Right lobe of liver (tissue), 6 donors: ENCODE measurements at regions not wholly inside any gene's neighbourhood (a gene's known extent, or its start where the extent isn't known, plus 50 kb on each side); places are given as distances from the start of the nearest gene placed in this dataset.
"Not testable (repeated sequence)": the region's sequence is repeated elsewhere in the genome, so short reads cannot be mapped to it uniquely, and the experiment has no call there.

Experiments
- ATAC-seq, 4 donors: fragments of 200-7000 bp; cut with Tn5 transposase; one replicate each; pipeline ENCODE4 v1.9.1; 2020; ENCODE audit warnings: mild to moderate bottlenecking in 4 of 4, moderate library complexity in 4 of 4
- DNase-seq, 3 donors: peaks; one replicate each; pipeline ENCODE4 v3.0.0-alpha.2; 2020
- H3K27ac ChIP-seq, 3 donors: fragments of 200-600 bp; one replicate each; pipeline ENCODE4 v1.8.0; 2022
- H3K27me3 ChIP-seq, 2 donors: fragments of 200-600 bp; one replicate each; pipeline ENCODE4 v1.8.0; 2022
- H3K36me3 ChIP-seq, 4 donors: fragments of 200-600 bp; sonication (generic) in 1 of 4; one replicate each; pipeline versions ENCODE4 v1.5.1 to v1.8.0; 2017 to 2022; ENCODE audit warnings: control low read depth in 1 of 4
- H3K4me1 ChIP-seq, 4 donors: fragments of 200-600 bp; sonication (generic) in 1 of 4; one replicate each; pipeline versions ENCODE4 v1.5.1 to v1.8.0; 2017 to 2022; ENCODE audit warnings: control low read depth in 1 of 4
- H3K4me3 ChIP-seq, 3 donors: fragments of 200-600 bp; one replicate each; pipeline ENCODE4 v1.8.0; 2022
- H3K9me3 ChIP-seq, 4 donors: fragments of 200-600 bp; sonication (generic) in 1 of 4; one replicate each; pipeline versions ENCODE4 v1.5.1 to v1.8.0; 2017 to 2022; ENCODE audit warnings: control low read depth in 1 of 4
- POLR2A ChIP-seq: fragments of 450-650 bp; IDR thresholded peaks from one replicate; pipeline ENCODE4 v1.6.1; 2017; ENCODE audit warnings: antibody characterized with exemption, mild to moderate bottlenecking
- WGBS: methylation state at CpG from one replicate; pipeline ENCODE4 v1.1.6; 2018; ENCODE audit warnings: low coverage, low lambda C conversion rate; ENCODE audit not compliant: insufficient coverage; ENCODE audit errors: missing lambda C conversion rate; 5-methylcytosine and 5-hydroxymethylcytosine counted together
- intact Hi-C, 2 donors: fragments of 100-400 bp; cut with DNase I; formaldehyde crosslinking; loops; one replicate each; pipeline versions ENCODE4 v1.11.2 to v1.14.1; 2022
- TF ChIP-seq, protein P1 (sequence below), 4 donors: fragments of 200-600 bp in 3 of 4; fragments of 450-650 bp in 1 of 4; IDR thresholded peaks; one replicate each; pipeline versions ENCODE4 v1.5.1 to v1.8.0; 2016 to 2022; ENCODE audit warnings: antibody characterized with exemption in 4 of 4, mild to moderate bottlenecking in 2 of 4
- donor health status: DM: no; HTN: yes; CAD: no.
- donor health status: DM: no; HTN: no; CAD: no.
- donor health status: DM: no; HTN: no; CAD: no.
- donor health status: DM: no; HTN: yes; CAD: no.
- donor health status: DM: no; HTN: yes; CAD: no.

DNA sequence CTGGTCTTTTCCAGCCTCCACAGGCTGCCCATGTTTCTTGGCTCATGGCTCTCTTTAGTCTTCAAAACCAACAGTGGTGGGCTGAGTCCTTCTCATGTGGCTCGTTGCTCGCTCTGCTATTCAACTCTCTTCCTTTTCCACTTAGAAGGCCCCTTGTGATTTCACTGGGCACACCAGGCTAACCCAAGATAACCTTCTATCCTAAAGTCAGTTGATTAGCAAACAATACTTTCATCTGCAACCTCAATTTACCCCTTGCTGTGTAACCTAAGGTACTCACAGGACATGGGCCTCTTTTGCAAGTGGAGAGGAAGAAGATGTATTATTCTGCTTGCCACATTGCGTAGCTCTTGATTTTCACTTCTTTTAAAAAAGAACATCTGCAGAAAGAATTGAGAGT is 79.6 kb downstream of the UTRN start:
- H3K36me3 ChIP-seq, result no peaks in the 10 kb centered on the region
- H3K4me3 ChIP-seq, result no peak overlapping the region
- no peak overlapping the region for H3K27ac ChIP-seq
- DNase-seq (no peak), ATAC-seq (peak in 3 of 4 donors; percentile 23 to 56 (median 29))
- peaks cover 0 to 10% (median 0%) of the 10 kb centered on the region in 4 donors for H3K4me1 ChIP-seq
- WGBS, result 67% methylated on average over 3 of the region's 3 CpGs
- no peaks in the 10 kb centered on the region for H3K27me3 ChIP-seq
- TF ChIP-seq, protein P1, sequence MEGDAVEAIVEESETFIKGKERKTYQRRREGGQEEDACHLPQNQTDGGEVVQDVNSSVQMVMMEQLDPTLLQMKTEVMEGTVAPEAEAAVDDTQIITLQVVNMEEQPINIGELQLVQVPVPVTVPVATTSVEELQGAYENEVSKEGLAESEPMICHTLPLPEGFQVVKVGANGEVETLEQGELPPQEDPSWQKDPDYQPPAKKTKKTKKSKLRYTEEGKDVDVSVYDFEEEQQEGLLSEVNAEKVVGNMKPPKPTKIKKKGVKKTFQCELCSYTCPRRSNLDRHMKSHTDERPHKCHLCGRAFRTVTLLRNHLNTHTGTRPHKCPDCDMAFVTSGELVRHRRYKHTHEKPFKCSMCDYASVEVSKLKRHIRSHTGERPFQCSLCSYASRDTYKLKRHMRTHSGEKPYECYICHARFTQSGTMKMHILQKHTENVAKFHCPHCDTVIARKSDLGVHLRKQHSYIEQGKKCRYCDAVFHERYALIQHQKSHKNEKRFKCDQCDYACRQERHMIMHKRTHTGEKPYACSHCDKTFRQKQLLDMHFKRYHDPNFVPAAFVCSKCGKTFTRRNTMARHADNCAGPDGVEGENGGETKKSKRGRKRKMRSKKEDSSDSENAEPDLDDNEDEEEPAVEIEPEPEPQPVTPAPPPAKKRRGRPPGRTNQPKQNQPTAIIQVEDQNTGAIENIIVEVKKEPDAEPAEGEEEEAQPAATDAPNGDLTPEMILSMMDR (IDR thresholded peaks at IDR 0.05), result no peak
- TF ChIP-seq POLR2A, result no peak
- H3K9me3 ChIP-seq, result no peaks in the 10 kb centered on the region
- intact Hi-C loops, result no loop called here

DNA sequence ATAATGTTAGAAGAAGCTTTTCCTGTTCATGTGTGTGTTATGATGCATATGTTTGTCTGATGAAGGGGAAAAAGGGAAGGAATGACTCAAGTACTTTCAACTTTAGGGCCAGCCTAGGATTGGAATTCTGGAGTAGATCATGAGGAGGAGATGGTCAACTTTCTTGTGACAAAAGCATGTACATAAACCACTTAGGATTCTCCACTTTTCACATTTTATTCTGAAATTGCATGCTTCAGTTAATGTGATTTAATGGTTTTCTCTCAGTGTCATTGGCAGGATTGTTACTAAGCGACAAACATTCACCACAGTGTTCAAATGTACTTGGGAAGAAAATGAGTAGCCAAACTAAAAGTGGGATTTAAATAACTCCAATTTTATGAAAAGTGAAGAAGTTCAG is 80.1 kb downstream of the UTRN start:
- H3K27ac ChIP-seq, result no peak overlapping the region
- TF ChIP-seq POLR2A, result no peak
- TF ChIP-seq, protein P1 (IDR thresholded peaks at IDR 0.05), result no peak
- no peaks in the 10 kb centered on the region for H3K9me3 ChIP-seq
- no peak overlapping the region for H3K4me3 ChIP-seq
- peaks cover 0 to 10% (median 0%) of the 10 kb centered on the region in 4 donors for H3K4me1 ChIP-seq
- H3K36me3 ChIP-seq, result no peaks in the 10 kb centered on the region
- intact Hi-C loops, result no loop called here
- ATAC-seq, result no peak
- 94% methylated on average over 1 of the region's 1 CpG for WGBS
- no peaks in the 10 kb centered on the region for H3K27me3 ChIP-seq
- no peak for DNase-seq

DNA sequence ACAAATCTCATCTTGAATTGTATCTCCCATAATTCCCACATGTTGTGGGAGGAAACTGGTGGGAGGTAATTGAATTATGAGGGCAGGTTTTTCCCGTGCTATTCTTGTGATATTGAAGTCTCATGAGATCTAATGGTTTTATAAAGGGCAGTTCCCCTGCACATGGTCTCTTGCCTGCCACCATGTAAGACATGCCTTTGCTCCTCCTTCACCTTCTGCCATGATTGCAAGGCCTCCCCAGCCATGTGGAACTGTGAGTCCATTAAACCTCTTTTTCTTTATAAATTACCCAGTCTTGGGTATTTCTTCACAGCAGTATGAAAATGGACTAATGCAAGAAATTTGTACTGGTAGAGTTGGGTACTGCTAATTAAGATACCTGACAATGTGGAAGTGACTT is 84.6 kb downstream of the UTRN start:
- WGBS, result 71% methylated on average over 1 of the region's 1 CpG

DNA sequence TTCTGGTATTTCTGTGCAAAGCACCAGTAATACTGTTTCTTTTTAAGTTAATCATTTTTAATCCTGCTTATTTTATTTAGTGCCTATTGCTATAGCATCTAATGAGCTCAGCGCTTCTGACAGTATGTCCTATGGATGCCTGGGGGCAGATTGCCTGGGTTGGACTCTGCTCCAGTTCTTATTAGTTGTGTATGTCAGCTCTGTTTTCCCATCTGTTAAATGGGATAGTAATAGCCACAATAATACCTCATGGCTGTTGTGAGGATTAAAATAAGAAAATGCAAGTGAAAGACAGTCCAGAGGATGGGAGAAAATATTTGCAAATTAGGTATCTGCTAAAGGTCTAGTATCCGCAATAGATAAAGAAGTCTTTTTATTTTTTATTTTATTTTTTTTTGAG is 87.0 kb downstream of the UTRN start:
- Histone ChIP-seq H3K27ac (no peak overlapping the region), H3K36me3 (no peaks in the 10 kb centered on the region), H3K27me3 (no peaks in the 10 kb centered on the region), H3K9me3 (no peaks in the 10 kb centered on the region), H3K4me1 (peaks cover 0 to 11% (median 0%) of the 10 kb centered on the region in 4 donors), H3K4me3 (no peak overlapping the region)
- intact Hi-C loops, result no loop called here
- no peak for DNase-seq
- ATAC-seq, result no peak
- TF ChIP-seq POLR2A, result no peak
- TF ChIP-seq, protein P1 (IDR thresholded peaks at IDR 0.05), result no peak
- 100% methylated on average over 2 of the region's 2 CpGs for WGBS

More for the DNA sequence above, 84.6 kb downstream of the UTRN start:
- H3K36me3 ChIP-seq, H3K27me3 ChIP-seq, intact Hi-C loops, DNase-seq, H3K4me3 ChIP-seq, H3K27ac ChIP-seq, ATAC-seq, H3K9me3 ChIP-seq, H3K4me1 ChIP-seq: not testable (repeated sequence)

DNA sequence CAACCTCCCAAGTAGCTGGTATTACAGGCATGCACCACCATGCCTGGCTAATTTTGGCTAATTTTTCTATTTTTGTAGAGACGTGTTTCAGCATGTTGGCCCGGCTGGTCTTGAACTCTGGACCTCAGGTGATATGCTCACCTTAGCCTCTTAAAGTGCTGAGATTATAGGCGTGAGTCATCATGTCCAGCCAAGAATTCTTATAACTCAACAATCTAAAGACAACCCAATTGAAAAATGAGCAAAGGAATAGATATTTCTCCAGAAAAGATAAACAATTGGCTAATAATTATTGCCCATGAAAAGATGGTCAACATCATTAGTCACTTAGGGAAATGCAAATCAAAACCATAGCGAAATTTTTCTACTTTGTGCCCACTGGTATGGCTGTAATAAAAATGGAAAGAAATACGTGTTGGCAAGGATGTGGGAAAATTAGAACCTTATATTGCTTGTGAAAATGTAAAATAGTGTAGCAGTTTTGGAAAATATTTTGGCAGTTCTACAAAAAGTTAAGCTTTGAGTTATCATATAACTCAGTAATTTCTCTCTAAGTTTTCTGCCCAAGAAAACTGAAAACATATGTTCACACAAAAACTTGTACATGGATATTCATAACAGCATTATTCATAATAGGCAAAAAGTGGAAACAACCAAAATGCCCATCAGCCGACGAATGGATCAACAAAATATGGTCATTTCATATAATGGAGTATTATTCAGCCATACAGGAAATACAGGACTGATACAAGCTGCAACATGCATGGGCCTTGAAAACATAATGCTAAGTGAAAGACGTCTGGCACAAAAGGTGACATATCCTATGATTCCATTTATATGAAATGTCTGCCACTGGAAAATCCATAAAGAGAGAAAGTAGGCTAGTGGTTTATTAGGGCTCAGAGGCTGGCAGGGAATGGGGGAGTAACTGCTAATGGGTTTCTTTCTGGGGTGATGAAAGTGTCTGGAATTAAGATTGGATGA is 87.8 kb downstream of the UTRN start:
- Histone ChIP-seq H3K36me3 (no peaks in the 10 kb centered on the region), H3K4me1 (peaks cover 0 to 14% (median 0%) of the 10 kb centered on the region in 4 donors), H3K27ac (no peak overlapping the region), H3K27me3 (no peaks in the 10 kb centered on the region), H3K9me3 (no peaks in the 10 kb centered on the region), H3K4me3 (no peak overlapping the region)
- no peak for TF ChIP-seq POLR2A
- TF ChIP-seq, protein P1 (IDR thresholded peaks at IDR 0.05), result no peak
- WGBS, result 79% methylated on average over 8 of the region's 8 CpGs
- no peak for ATAC-seq
- DNase-seq, result no peak
- intact Hi-C loops, result no loop called here

DNA sequence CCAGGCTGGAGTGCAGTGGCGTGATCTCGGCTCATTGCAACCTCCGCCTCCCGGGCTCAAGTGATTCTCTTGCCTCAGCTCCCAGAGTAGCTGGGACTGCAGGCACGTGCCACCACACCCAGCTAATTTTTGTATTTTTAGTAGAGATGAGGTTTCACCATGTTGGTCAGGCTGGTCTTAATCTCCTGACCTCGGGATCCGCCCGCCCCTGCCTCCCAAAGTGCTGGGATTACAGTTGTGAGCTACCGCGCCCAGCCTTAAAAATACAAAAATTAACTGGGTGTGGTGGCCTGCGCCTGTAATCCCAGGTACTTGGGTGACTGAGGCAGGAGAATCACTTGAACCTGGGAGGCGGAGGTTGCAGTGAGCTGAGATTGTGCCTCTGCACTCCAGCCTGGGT is 89.4 kb downstream of the UTRN start:
- H3K27me3 ChIP-seq, DNase-seq, H3K36me3 ChIP-seq, ATAC-seq, H3K4me3 ChIP-seq, intact Hi-C loops, H3K9me3 ChIP-seq, H3K27ac ChIP-seq: not testable (repeated sequence)
- WGBS, result 96% methylated on average over 8 of the region's 12 CpGs
- peaks cover 0 to 19% (median 0%) of the 10 kb centered on the region in 4 donors for H3K4me1 ChIP-seq
